GM23338 (cell line): ENCODE measurements at regions not wholly inside any gene's neighbourhood (a gene's known extent, or its start where the extent isn't known, plus 50 kb on each side); places are given as distances from the start of the nearest gene placed in this dataset.

Experiments
- ATAC-seq: fragments of 200-7000 bp; cut with Tn5 transposase; 3 replicates; pipeline ENCODE4 v1.9.1; 2020
- DNase-seq: peaks from one replicate; pipeline ENCODE4 v3.0.0-alpha.2; 2015; ENCODE audit warnings: low spot score
- H2AFZ ChIP-seq: fragments of 200-600 bp; sonication (generic); 2 replicates; pipeline ENCODE4 v1.8.0; 2016; ENCODE audit warnings: antibody characterized with exemption, mild to moderate bottlenecking, moderate library complexity
- H3F3A ChIP-seq: fragments of 200-600 bp; sonication (generic); replicated peaks from 2 replicates; pipeline ENCODE4 v1.8.0; 2017; ENCODE audit warnings: antibody characterized with exemption, mixed run types, low read depth
- H3K27ac ChIP-seq: fragments of 200-600 bp; sonication (generic); 2 replicates; pipeline ENCODE4 v1.6.1; 2016; ENCODE audit warnings: low read depth
- H3K27me3 ChIP-seq: fragments of 200-600 bp; sonication (generic); 2 replicates; pipeline ENCODE4 v1.8.0; 2016; ENCODE audit warnings: mild to moderate bottlenecking, mixed run types, moderate library complexity; ENCODE audit not compliant: insufficient read depth
- H3K36me3 ChIP-seq: fragments of 200-600 bp; sonication (generic); 2 replicates; pipeline ENCODE4 v1.8.0; 2016; ENCODE audit warnings: mild to moderate bottlenecking; ENCODE audit not compliant: insufficient read depth
- H3K4me1 ChIP-seq: fragments of 200-600 bp; sonication (generic); 2 replicates; pipeline ENCODE4 v1.8.0; 2016; ENCODE audit warnings: mild to moderate bottlenecking, moderate library complexity; ENCODE audit not compliant: insufficient read depth
- H3K4me2 ChIP-seq: fragments of 200-600 bp; sonication (generic); 2 replicates; pipeline ENCODE4 v1.7.1; 2017; ENCODE audit warnings: mixed run types
- H3K4me3 ChIP-seq: fragments of 200-600 bp; sonication (generic); 2 replicates; pipeline ENCODE4 v1.6.1; 2016; ENCODE audit warnings: mixed run types
- H3K79me2 ChIP-seq: fragments of 200-600 bp; sonication (generic); replicated peaks from 2 replicates; pipeline ENCODE4 v1.8.0; 2017; ENCODE audit warnings: mild to moderate bottlenecking; ENCODE audit not compliant: insufficient read depth
- H3K9me2 ChIP-seq: fragments of 200-600 bp; sonication (generic); 2 replicates; pipeline ENCODE4 v1.8.0; 2017; ENCODE audit not compliant: insufficient read depth
- H4K20me1 ChIP-seq: fragments of 200-600 bp; sonication (generic); replicated peaks from 2 replicates; pipeline ENCODE4 v1.8.0; 2017; ENCODE audit warnings: mild to moderate bottlenecking; ENCODE audit not compliant: insufficient read depth
- H3K27ac Mint-ChIP-seq: 2 replicates; pipeline ENCODE4 v1.8.0; 2020; ENCODE audit warnings: inconsistent platforms, mild to moderate bottlenecking, moderate library complexity, mixed read lengths
- H3K27me3 Mint-ChIP-seq: 3 replicates; pipeline ENCODE4 v1.8.0; 2022; ENCODE audit warnings: low read depth, mild to moderate bottlenecking, moderate library complexity, mixed read lengths, inconsistent platforms; ENCODE audit not compliant: insufficient read depth, poor library complexity
- H3K36me3 Mint-ChIP-seq: 3 replicates; pipeline ENCODE4 v1.8.0; 2021; ENCODE audit warnings: low read depth, mild to moderate bottlenecking, inconsistent platforms, moderate library complexity, mixed read lengths
- H3K4me1 Mint-ChIP-seq: 3 replicates; pipeline ENCODE4 v1.8.0; 2020; ENCODE audit warnings: mild to moderate bottlenecking, inconsistent platforms, mixed read lengths
- H3K4me3 Mint-ChIP-seq: 3 replicates; pipeline ENCODE4 v1.8.0; 2021; ENCODE audit warnings: moderate library complexity, mild to moderate bottlenecking, inconsistent platforms, mixed read lengths
- H3K9me3 Mint-ChIP-seq: 3 replicates; pipeline ENCODE4 v1.8.0; 2020; ENCODE audit warnings: moderate library complexity, mild to moderate bottlenecking, inconsistent platforms, mixed read lengths
- CREB1 ChIP-seq: fragments of 250-450 bp; sonication (Bioruptor Pico); IDR thresholded peaks from 2 replicates; pipeline ENCODE4 v1.5.0; 2020; ENCODE audit warnings: low read depth, mild to moderate bottlenecking, moderate library complexity
- ETS1 ChIP-seq: IDR thresholded peaks from 2 replicates; pipeline ENCODE4 v1.6.1; 2016; ENCODE audit warnings: antibody characterized with exemption
- EZH2 ChIP-seq: fragments of 200-600 bp; sonication (generic); IDR thresholded peaks from one replicate; pipeline ENCODE4 v1.8.0; 2017; ENCODE audit warnings: antibody characterized with exemption, mild to moderate bottlenecking, low read depth; ENCODE audit not compliant: unreplicated experiment
- EZH2phosphoT487 ChIP-seq: fragments of 200-600 bp; sonication (generic); IDR thresholded peaks from one replicate; pipeline ENCODE4 v1.8.1; 2018; ENCODE audit warnings: antibody characterized with exemption; ENCODE audit not compliant: unreplicated experiment
- JUNB ChIP-seq: IDR thresholded peaks from one replicate; pipeline ENCODE4 v1.6.1; 2016; ENCODE audit warnings: antibody characterized with exemption; ENCODE audit not compliant: unreplicated experiment
- NANOG ChIP-seq: IDR thresholded peaks from 2 replicates; pipeline ENCODE4 v1.6.1; 2016; ENCODE audit warnings: antibody characterized with exemption, borderline replicate concordance
- POLR2AphosphoS5 ChIP-seq: IDR thresholded peaks from 2 replicates; pipeline ENCODE4 v1.6.1; 2016; ENCODE audit warnings: antibody characterized with exemption, low read depth
- REST ChIP-seq: IDR thresholded peaks from one replicate; pipeline ENCODE4 v1.6.1; 2018; ENCODE audit warnings: antibody characterized with exemption; ENCODE audit not compliant: unreplicated experiment
- STAT1 ChIP-seq: IDR thresholded peaks from one replicate; pipeline ENCODE4 v1.6.1; 2016; ENCODE audit warnings: antibody characterized with exemption; ENCODE audit not compliant: unreplicated experiment
- ZNF331 ChIP-seq: fragments of 250-450 bp; sonication (Bioruptor Pico); IDR thresholded peaks from 2 replicates; pipeline ENCODE4 v1.5.0; 2020; ENCODE audit warnings: low read depth, mild to moderate bottlenecking, moderate library complexity
- ZNF462 ChIP-seq: fragments of 250-450 bp; sonication (Bioruptor Pico); IDR thresholded peaks from 2 replicates; pipeline ENCODE4 v1.5.0; 2020; ENCODE audit warnings: mild to moderate bottlenecking, moderate library complexity
- TF ChIP-seq, protein P1 (sequence below), 2 experiments: fragments of 200-600 bp in 1 of 2; sonication (generic) in 1 of 2; conservative IDR thresholded peaks; 2 replicates each; pipeline versions ENCODE4 v1.5.1 to v1.6.1; 2016 to 2017; ENCODE audit warnings: antibody characterized with exemption in 2 of 2, low read depth in 2 of 2, mild to moderate bottlenecking in 2 of 2, moderate library complexity in 1 of 2

DNA sequence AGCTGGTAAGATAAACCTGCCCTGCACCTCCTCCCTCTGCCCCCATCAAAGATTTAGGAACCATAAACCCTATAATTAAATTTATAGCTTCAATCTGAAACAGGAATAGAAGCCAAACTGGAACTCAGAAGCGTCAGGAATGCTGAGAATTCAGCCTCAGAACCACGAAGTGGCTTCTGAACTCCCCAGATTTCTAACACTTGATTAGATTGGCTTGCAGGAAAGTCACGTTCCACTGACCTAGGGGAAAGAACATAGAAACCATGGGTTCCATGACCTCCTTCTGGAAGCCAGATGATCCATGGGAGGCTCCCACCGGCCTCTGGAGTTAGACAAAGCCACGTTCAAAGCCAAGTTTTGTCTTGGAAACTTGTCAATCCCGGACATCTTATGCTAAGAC, 356.5 kb downstream of the MID1IP1 start:
- Histone ChIP-seq H3K79me2 (no peaks in the 10 kb centered on the region), H3F3A (no peaks in the 10 kb centered on the region), H2AFZ (no peak overlapping the region), H3K9me2 (no peaks in the 10 kb centered on the region), H3K36me3 (no peaks in the 10 kb centered on the region), H3K27me3 (peaks cover 3% of the 10 kb centered on the region; the same call in 1 of the 2 replicates), H3K4me1 (no peaks in the 10 kb centered on the region), H3K27ac (no peak overlapping the region), H3K4me3 (no peak overlapping the region), H4K20me1 (no peaks in the 10 kb centered on the region), H3K4me2 (no peak overlapping the region)
- Mint-ChIP-seq H3K27ac (no peak overlapping the region; the same call in 1 of the 2 replicates), H3K4me3 (no peak overlapping the region), H3K36me3 (no peaks in the 10 kb centered on the region), H3K9me3 (no peaks in the 10 kb centered on the region), H3K4me1 (peaks cover 10% of the 10 kb centered on the region; the same call in 2 of the 3 replicates), H3K27me3 (peaks cover 4% of the 10 kb centered on the region)
- DNase-seq (no peak), ATAC-seq (no peak)
- TF ChIP-seq, protein P1, sequence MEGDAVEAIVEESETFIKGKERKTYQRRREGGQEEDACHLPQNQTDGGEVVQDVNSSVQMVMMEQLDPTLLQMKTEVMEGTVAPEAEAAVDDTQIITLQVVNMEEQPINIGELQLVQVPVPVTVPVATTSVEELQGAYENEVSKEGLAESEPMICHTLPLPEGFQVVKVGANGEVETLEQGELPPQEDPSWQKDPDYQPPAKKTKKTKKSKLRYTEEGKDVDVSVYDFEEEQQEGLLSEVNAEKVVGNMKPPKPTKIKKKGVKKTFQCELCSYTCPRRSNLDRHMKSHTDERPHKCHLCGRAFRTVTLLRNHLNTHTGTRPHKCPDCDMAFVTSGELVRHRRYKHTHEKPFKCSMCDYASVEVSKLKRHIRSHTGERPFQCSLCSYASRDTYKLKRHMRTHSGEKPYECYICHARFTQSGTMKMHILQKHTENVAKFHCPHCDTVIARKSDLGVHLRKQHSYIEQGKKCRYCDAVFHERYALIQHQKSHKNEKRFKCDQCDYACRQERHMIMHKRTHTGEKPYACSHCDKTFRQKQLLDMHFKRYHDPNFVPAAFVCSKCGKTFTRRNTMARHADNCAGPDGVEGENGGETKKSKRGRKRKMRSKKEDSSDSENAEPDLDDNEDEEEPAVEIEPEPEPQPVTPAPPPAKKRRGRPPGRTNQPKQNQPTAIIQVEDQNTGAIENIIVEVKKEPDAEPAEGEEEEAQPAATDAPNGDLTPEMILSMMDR (conservative IDR thresholded peaks at IDR 0.05; ENCODE audit: low read depth in 2 of 2): no peak
- TF ChIP-seq CREB1 (no peak), EZH2phosphoT487 (no peak), JUNB (no peak), NANOG (no peak), EZH2 (no peak), STAT1 (no peak), REST (no peak), ZNF462 (CRISPR knock-in tag) (no peak), POLR2AphosphoS5 (no peak), ETS1 (no peak), ZNF331 (CRISPR knock-in tag) (no peak)
